Hepatocyte (in vitro differentiated cells): ENCODE measurements at regions not wholly inside any gene's neighbourhood (a gene's known extent, or its start where the extent isn't known, plus 50 kb on each side); places are given as distances from the start of the nearest gene placed in this dataset.

Experiments used
- DNase-seq: peaks from one replicate; pipeline ENCODE4 v3.0.0-alpha.2; 2016; ENCODE audit warnings: low spot score
- H2AFZ ChIP-seq: fragments of 200-600 bp; sonication (generic); 2 replicates; pipeline ENCODE4 v1.6.0; 2016; ENCODE audit warnings: antibody characterized with exemption, mild to moderate bottlenecking
- H3K27ac ChIP-seq: fragments of 200-600 bp; sonication (generic); 2 replicates; pipeline ENCODE4 v1.5.1; 2016; ENCODE audit warnings: mild to moderate bottlenecking
- H3K27me3 ChIP-seq: fragments of 200-600 bp; sonication (generic); 2 replicates; pipeline ENCODE4 v1.6.1; 2016
- H3K36me3 ChIP-seq: fragments of 200-600 bp; sonication (generic); replicated peaks from 2 replicates; pipeline ENCODE4 v1.5.1; 2016; ENCODE audit warnings: low read depth; ENCODE audit not compliant: insufficient read depth
- H3K4me1 ChIP-seq: fragments of 200-600 bp; sonication (generic); 2 replicates; pipeline ENCODE4 v1.5.1; 2016; ENCODE audit warnings: mild to moderate bottlenecking, moderate library complexity; ENCODE audit not compliant: insufficient read depth
- H3K4me2 ChIP-seq: fragments of 200-600 bp; sonication (generic); 2 replicates; pipeline ENCODE4 v1.6.0; 2016
- H3K4me3 ChIP-seq: fragments of 200-600 bp; sonication (generic); 2 replicates; pipeline ENCODE4 v1.5.1; 2016; ENCODE audit warnings: mild to moderate bottlenecking
- H3K79me2 ChIP-seq: fragments of 200-600 bp; sonication (generic); 2 replicates; pipeline ENCODE4 v1.6.0; 2017; ENCODE audit warnings: mild to moderate bottlenecking
- H3K9me2 ChIP-seq: fragments of 200-600 bp; sonication (generic); replicated peaks from 2 replicates; pipeline ENCODE4 v1.6.0; 2017; ENCODE audit warnings: mild to moderate bottlenecking; ENCODE audit not compliant: insufficient read depth
- H3K9me3 ChIP-seq: fragments of 200-600 bp; sonication (generic); 2 replicates; pipeline ENCODE4 v1.5.1; 2016; ENCODE audit warnings: low read depth, mild to moderate bottlenecking
- H4K20me1 ChIP-seq: fragments of 200-600 bp; sonication (generic); 2 replicates; pipeline ENCODE4 v1.6.0; 2016; ENCODE audit warnings: mild to moderate bottlenecking; ENCODE audit not compliant: insufficient read depth, poor library complexity, severe bottlenecking
- CTCF ChIP-seq: fragments of 200-600 bp; sonication (generic); IDR thresholded peaks from 2 replicates; pipeline ENCODE4 v1.5.1; 2016; ENCODE audit warnings: antibody characterized with exemption, mild to moderate bottlenecking; ENCODE audit not compliant: poor library complexity
- EZH2 ChIP-seq: fragments of 200-600 bp; sonication (generic); IDR thresholded peaks from 2 replicates; pipeline ENCODE4 v1.6.1; 2016; ENCODE audit warnings: antibody characterized with exemption, mild to moderate bottlenecking, borderline replicate concordance
- EZH2phosphoT487 ChIP-seq: fragments of 200-600 bp; sonication (generic); IDR thresholded peaks from one replicate; pipeline ENCODE4 v1.6.1; 2018; ENCODE audit warnings: antibody characterized with exemption, mild to moderate bottlenecking, low read depth, moderate library complexity; ENCODE audit not compliant: unreplicated experiment, severe bottlenecking
- WGBS: methylation state at CpG from one replicate; pipeline ENCODE4 v1.1.6; 2016; ENCODE audit warnings: low lambda C conversion rate; ENCODE audit errors: missing lambda C conversion rate; 5-methylcytosine and 5-hydroxymethylcytosine counted together

DNA sequence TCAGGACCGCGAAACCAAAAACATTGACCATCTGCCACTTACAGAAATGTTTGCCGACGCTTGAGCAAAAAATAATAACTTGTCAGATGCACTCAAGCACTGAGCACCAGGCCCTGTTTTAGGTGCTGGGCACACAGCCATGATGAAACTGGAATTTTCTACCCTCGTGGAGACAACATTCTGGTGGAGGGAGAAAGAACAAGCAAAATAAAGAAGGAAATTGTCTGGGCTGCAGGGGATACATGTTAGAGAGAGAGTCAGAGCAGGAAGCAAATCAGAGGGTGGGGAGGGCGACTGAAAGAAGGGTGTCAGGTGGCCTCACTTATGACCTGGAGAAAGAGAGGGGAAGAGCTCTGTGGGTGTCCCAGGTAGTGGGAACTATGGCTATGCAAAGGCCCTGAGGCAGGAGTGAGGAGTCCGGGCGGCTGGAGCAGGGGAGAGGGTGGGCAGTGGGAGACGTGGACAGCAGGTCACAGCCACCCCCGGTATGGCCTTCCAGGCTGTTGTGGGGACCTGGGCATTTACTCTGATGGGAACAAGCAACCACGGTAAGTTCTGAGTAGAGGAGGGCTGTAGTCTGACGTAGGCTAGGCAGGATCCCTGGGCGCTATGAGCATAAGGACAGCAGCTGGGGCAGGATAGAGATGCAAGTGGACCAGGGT, 78.8 kb downstream of the MYEOV start:
- TF ChIP-seq CTCF (no peak), EZH2 (no peak), EZH2phosphoT487 (no peak)
- H3K9me3 ChIP-seq: no peaks in the 10 kb centered on the region
- H3K27ac ChIP-seq: no peak overlapping the region
- H3K27me3 ChIP-seq: no peaks in the 10 kb centered on the region
- no peak overlapping the region for H3K4me2 ChIP-seq
- no peaks in the 10 kb centered on the region for H3K36me3 ChIP-seq
- H3K4me3 ChIP-seq: no peak overlapping the region
- H3K4me1 ChIP-seq: no peaks in the 10 kb centered on the region
- no peaks in the 10 kb centered on the region for H3K9me2 ChIP-seq
- no peak overlapping the region for H2AFZ ChIP-seq
- no peaks in the 10 kb centered on the region for H4K20me1 ChIP-seq
- DNase-seq: no peak
- whole genome bisulfite sequencing: 92% methylated on average over 12 of the region's 13 CpGs
- H3K79me2 ChIP-seq: no peaks in the 10 kb centered on the region

- Histone ChIP-seq H4K20me1 (no peaks in the 10 kb centered on the region), H3K4me2 (no peak overlapping the region), H3K27ac (no peak overlapping the region), H3K27me3 (no peaks in the 10 kb centered on the region), H3K36me3 (no peaks in the 10 kb centered on the region), H2AFZ (no peak overlapping the region), H3K79me2 (no peaks in the 10 kb centered on the region), H3K4me3 (no peak overlapping the region), H3K9me3 (no peaks in the 10 kb centered on the region), H3K9me2 (no peaks in the 10 kb centered on the region), H3K4me1 (no peaks in the 10 kb centered on the region)
- no peak for DNase-seq
- WGBS: 94% methylated on average over 2 of the region's 2 CpGs
- no peak for TF ChIP-seq CTCF
- TF ChIP-seq EZH2phosphoT487: no peak
- TF ChIP-seq EZH2: no peak
Observed at GRCh38 chr11:69373251-69373635, 79.3 kb downstream of the MYEOV start.

- Histone ChIP-seq H3K79me2 (no peaks in the 10 kb centered on the region), H3K9me3 (no peaks in the 10 kb centered on the region), H3K9me2 (no peaks in the 10 kb centered on the region), H3K27me3 (no peaks in the 10 kb centered on the region), H3K36me3 (no peaks in the 10 kb centered on the region), H3K4me3 (no peak overlapping the region), H4K20me1 (no peaks in the 10 kb centered on the region), H3K27ac (no peak overlapping the region), H2AFZ (no peak overlapping the region), H3K4me1 (no peaks in the 10 kb centered on the region), H3K4me2 (no peak overlapping the region)
- no peak for TF ChIP-seq EZH2phosphoT487
- TF ChIP-seq CTCF: no peak
- no peak for TF ChIP-seq EZH2
- 82% methylated on average over 22 of the region's 22 CpGs for WGBS
- DNase-seq: no peak
Observed at GRCh38 chr11:69374110-69374945, 80.4 kb downstream of the MYEOV start.
